ENCODE measurements at regions not wholly inside any gene's neighbourhood (a gene's known extent, or its start where the extent isn't known, plus 50 kb on each side); places are given as distances from the start of the nearest gene placed in this dataset.

GRCh38 chr18:77517901-77518300, 268.3 kb downstream of the GALR1 start:
- no peak for DNase-seq (ENCODE audit: low read depth in 3 of 3)

GRCh38 chr18:77520767-77521166, 271.1 kb downstream of the GALR1 start:
- no peak for DNase-seq (ENCODE audit: low read depth in 3 of 3)

- no peak for DNase-seq (ENCODE audit: low read depth in 3 of 3)
These were observed 272.5 kb downstream of the GALR1 start for GRCh38 chr18:77522051-77522675.

- DNase-seq (ENCODE audit: low read depth in 3 of 3), result no peak
These were observed 275.3 kb downstream of the GALR1 start for GRCh38 chr18:77524909-77525308.

GRCh38 chr18:77526962-77527361, 277.3 kb downstream of the GALR1 start:
- DNase-seq (ENCODE audit: low read depth in 3 of 3), result no peak

- no peak for DNase-seq (ENCODE audit: low read depth in 3 of 3)
These were observed 279.2 kb downstream of the GALR1 start for GRCh38 chr18:77528872-77529271.

- no peak for DNase-seq (ENCODE audit: low read depth in 3 of 3)
These were observed 280.0 kb downstream of the GALR1 start for GRCh38 chr18:77529492-77530176.

GRCh38 chr18:77530732-77531131, 281.1 kb downstream of the GALR1 start:
- DNase-seq (ENCODE audit: low read depth in 3 of 3), result no peak

GRCh38 chr18:77539860-77540259, 290.2 kb downstream of the GALR1 start:
- DNase-seq (ENCODE audit: low read depth in 3 of 3), result no peak

- DNase-seq (ENCODE audit: low read depth in 3 of 3), result no peak
These were observed 295.1 kb downstream of the GALR1 start for GRCh38 chr18:77544792-77545191.

- DNase-seq (ENCODE audit: low read depth in 3 of 3), result no peak
These were observed 298.1 kb downstream of the GALR1 start for GRCh38 chr18:77547757-77548156.

- no peak for DNase-seq (ENCODE audit: low read depth in 3 of 3)
These were observed 299.3 kb downstream of the GALR1 start for GRCh38 chr18:77548790-77549420.

- no peak for DNase-seq (ENCODE audit: low read depth in 3 of 3)
These were observed 301.0 kb downstream of the GALR1 start for GRCh38 chr18:77550625-77551024.

GRCh38 chr18:77551055-77551454, 301.4 kb downstream of the GALR1 start:
- DNase-seq (ENCODE audit: low read depth in 3 of 3), result no peak

GRCh38 chr18:77552945-77553344, 303.3 kb downstream of the GALR1 start:
- no peak for DNase-seq (ENCODE audit: low read depth in 3 of 3)

- DNase-seq (ENCODE audit: low read depth in 3 of 3), result no peak
These were observed 304.4 kb downstream of the GALR1 start for GRCh38 chr18:77554061-77554460.

GRCh38 chr18:77557046-77557587, 307.5 kb downstream of the GALR1 start:
- DNase-seq (ENCODE audit: low read depth in 3 of 3), result no peak

- no peak for DNase-seq (ENCODE audit: low read depth in 3 of 3)
These were observed 309.7 kb downstream of the GALR1 start for GRCh38 chr18:77559274-77559910.

- DNase-seq (ENCODE audit: low read depth in 3 of 3), result no peak
These were observed 310.8 kb downstream of the GALR1 start for GRCh38 chr18:77560341-77560992.

GRCh38 chr18:77566604-77567003, 317.0 kb downstream of the GALR1 start:
- no peak for DNase-seq (ENCODE audit: low read depth in 3 of 3)

- DNase-seq (ENCODE audit: low read depth in 3 of 3), result no peak
These were observed 317.6 kb downstream of the GALR1 start for GRCh38 chr18:77567205-77567604.

- DNase-seq (ENCODE audit: low read depth in 3 of 3), result no peak
These were observed 322.1 kb downstream of the GALR1 start for GRCh38 chr18:77571743-77572142.
